ENCODE measurements at regions not wholly inside any gene's neighbourhood (a gene's known extent, or its start where the extent isn't known, plus 50 kb on each side); places are given as distances from the start of the nearest gene placed in this dataset.
A peak's percentile ranks its signal among the peaks of the same experiment; 100 is the strongest.

DNA sequence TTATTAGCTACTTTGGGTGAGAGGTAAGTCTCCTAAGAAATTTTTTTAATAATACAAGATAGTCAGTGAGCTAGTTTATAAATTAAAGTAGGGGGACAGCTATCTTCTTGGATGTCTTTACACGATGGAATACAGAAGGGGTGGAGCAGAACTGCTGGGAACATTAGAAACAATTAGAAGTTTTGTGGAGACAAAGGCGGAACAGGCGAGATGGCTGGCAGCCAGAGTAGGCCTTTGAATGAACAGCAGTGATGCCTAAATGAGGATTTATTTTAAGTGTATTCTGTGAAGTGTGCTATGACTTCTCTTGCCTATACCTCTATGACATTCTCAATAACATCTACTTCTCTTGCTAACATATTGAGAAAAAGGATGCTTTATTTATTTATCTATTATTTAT is 1345.3 kb upstream of the SEL1L start:
- Histone ChIP-seq H3K36me3 (ENCODE audit: control insufficient read depth, insufficient read depth, low read length) (no peaks in the 10 kb centered on the region), H3K9me3 (ENCODE audit: control insufficient read depth, insufficient read depth, low read length) (no peaks in the 10 kb centered on the region), H3K27ac (ENCODE audit: low read length) (no peak overlapping the region), H3K4me1 (ENCODE audit: control insufficient read depth, insufficient read depth, low read length) (no peaks in the 10 kb centered on the region), H3K4me3 (ENCODE audit: low read length) (no peak overlapping the region), H3K27me3 (ENCODE audit: control insufficient read depth, insufficient read depth, low read length) (no peaks in the 10 kb centered on the region)
- Mint-ChIP-seq H3K4me1 (no peaks in the 10 kb centered on the region), H3K4me3 (no peak overlapping the region), H3K27ac (no peak overlapping the region), H3K27me3 (ENCODE audit: low read depth in 2 of 2) (no peaks in the 10 kb centered on the region), H3K9me3 (peaks cover 12 to 30% of the 10 kb centered on the region in 2 donors), H3K36me3 (peaks cover 5% of the 10 kb centered on the region)
- 62% methylated on average over 3 of the region's 3 CpGs for WGBS (ENCODE audit: insufficient coverage)
- ATAC-seq (no peak), DNase-seq (no peak)
- intact Hi-C loops (cut with micrococcal nuclease), result no loop called here
- TF ChIP-seq, protein P1, sequence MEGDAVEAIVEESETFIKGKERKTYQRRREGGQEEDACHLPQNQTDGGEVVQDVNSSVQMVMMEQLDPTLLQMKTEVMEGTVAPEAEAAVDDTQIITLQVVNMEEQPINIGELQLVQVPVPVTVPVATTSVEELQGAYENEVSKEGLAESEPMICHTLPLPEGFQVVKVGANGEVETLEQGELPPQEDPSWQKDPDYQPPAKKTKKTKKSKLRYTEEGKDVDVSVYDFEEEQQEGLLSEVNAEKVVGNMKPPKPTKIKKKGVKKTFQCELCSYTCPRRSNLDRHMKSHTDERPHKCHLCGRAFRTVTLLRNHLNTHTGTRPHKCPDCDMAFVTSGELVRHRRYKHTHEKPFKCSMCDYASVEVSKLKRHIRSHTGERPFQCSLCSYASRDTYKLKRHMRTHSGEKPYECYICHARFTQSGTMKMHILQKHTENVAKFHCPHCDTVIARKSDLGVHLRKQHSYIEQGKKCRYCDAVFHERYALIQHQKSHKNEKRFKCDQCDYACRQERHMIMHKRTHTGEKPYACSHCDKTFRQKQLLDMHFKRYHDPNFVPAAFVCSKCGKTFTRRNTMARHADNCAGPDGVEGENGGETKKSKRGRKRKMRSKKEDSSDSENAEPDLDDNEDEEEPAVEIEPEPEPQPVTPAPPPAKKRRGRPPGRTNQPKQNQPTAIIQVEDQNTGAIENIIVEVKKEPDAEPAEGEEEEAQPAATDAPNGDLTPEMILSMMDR (IDR thresholded peaks at IDR 0.05), result no peak

GRCh38 chr14:82879949-82880535 is 1346.4 kb upstream of the SEL1L start:
- H3K9me3 ChIP-seq (ENCODE audit: control insufficient read depth, insufficient read depth, low read length), result no peaks in the 10 kb centered on the region
- TF ChIP-seq, protein P1 (IDR thresholded peaks at IDR 0.05), result no peak
- H3K27ac ChIP-seq (ENCODE audit: low read length), result no peak overlapping the region
- H3K36me3 ChIP-seq (ENCODE audit: control insufficient read depth, insufficient read depth, low read length), result no peaks in the 10 kb centered on the region
- H3K4me3 ChIP-seq (ENCODE audit: low read length), result no peak overlapping the region
- H3K9me3 Mint-ChIP-seq, result peaks cover 12 to 25% of the 10 kb centered on the region in 2 donors
- H3K4me1 ChIP-seq (ENCODE audit: control insufficient read depth, insufficient read depth, low read length), result no peaks in the 10 kb centered on the region
- intact Hi-C loops (cut with micrococcal nuclease), result no loop called here
- WGBS (ENCODE audit: insufficient coverage), result 75% methylated on average over 5 of the region's 5 CpGs
- ATAC-seq (no peak), DNase-seq (no peak)
- no peaks in the 10 kb centered on the region for H3K4me1 Mint-ChIP-seq
- no peak overlapping the region for H3K4me3 Mint-ChIP-seq
- no peak overlapping the region for H3K27ac Mint-ChIP-seq
- no peaks in the 10 kb centered on the region for H3K27me3 ChIP-seq (ENCODE audit: control insufficient read depth, insufficient read depth, low read length)
- H3K27me3 Mint-ChIP-seq (ENCODE audit: low read depth in 2 of 2), result no peaks in the 10 kb centered on the region
- H3K36me3 Mint-ChIP-seq, result no peaks in the 10 kb centered on the region

- intact Hi-C loops (cut with micrococcal nuclease), result no loop called here
- H3K27me3 Mint-ChIP-seq (ENCODE audit: low read depth in 2 of 2), result no peaks in the 10 kb centered on the region
- H3K36me3 Mint-ChIP-seq, result no peaks in the 10 kb centered on the region
- no peak for ATAC-seq
- Histone ChIP-seq H3K9me3 (ENCODE audit: control insufficient read depth, insufficient read depth, low read length) (peaks cover 3% of the 10 kb centered on the region), H3K36me3 (ENCODE audit: control insufficient read depth, insufficient read depth, low read length) (no peaks in the 10 kb centered on the region), H3K27me3 (ENCODE audit: control insufficient read depth, insufficient read depth, low read length) (no peaks in the 10 kb centered on the region), H3K27ac (ENCODE audit: low read length) (no peak overlapping the region), H3K4me1 (ENCODE audit: control insufficient read depth, insufficient read depth, low read length) (no peaks in the 10 kb centered on the region), H3K4me3 (ENCODE audit: low read length) (no peak overlapping the region)
- 63% methylated on average over 1 of the region's 1 CpG for WGBS (ENCODE audit: insufficient coverage)
- TF ChIP-seq, protein P1 (IDR thresholded peaks at IDR 0.05), result no peak
- no peak for DNase-seq
- H3K27ac Mint-ChIP-seq, result no peak overlapping the region
- H3K4me3 Mint-ChIP-seq, result no peak overlapping the region
- no peaks in the 10 kb centered on the region for H3K4me1 Mint-ChIP-seq
- peaks cover 15 to 28% of the 10 kb centered on the region in 2 donors for H3K9me3 Mint-ChIP-seq
Observed at GRCh38 chr14:82886670-82887069, 1353.0 kb upstream of the SEL1L start.

DNA sequence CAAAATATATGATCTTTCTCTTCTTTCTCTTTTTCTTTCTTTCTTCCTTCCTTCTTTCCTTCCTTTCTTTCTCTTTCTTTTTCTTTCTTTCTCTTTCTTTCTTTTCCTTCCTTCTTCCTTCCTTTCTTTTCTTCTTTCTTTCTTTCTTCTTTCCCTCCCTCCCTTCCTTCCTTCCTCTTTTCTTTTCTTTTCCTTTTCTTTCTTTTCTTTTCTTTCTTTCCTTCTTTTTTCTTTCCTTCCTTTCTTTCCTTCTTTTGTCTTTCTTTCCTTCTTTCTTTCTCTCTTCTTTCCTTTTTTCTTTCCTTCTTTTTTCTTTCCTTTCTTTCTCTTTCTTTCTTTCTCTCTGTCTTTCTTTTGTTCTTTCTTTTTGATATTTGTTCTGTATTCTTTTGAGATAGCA is 1356.0 kb upstream of the SEL1L start:
- DNase-seq (no peak), ATAC-seq (no peak)
- Histone ChIP-seq H3K27me3 (ENCODE audit: control insufficient read depth, insufficient read depth, low read length) (no peaks in the 10 kb centered on the region), H3K36me3 (ENCODE audit: control insufficient read depth, insufficient read depth, low read length) (no peaks in the 10 kb centered on the region), H3K27ac (ENCODE audit: low read length) (no peak overlapping the region), H3K4me1 (ENCODE audit: control insufficient read depth, insufficient read depth, low read length) (no peaks in the 10 kb centered on the region), H3K9me3 (ENCODE audit: control insufficient read depth, insufficient read depth, low read length) (peaks cover 3% of the 10 kb centered on the region), H3K4me3 (ENCODE audit: low read length) (no peak overlapping the region)
- intact Hi-C loops (cut with micrococcal nuclease), result no loop called here
- Mint-ChIP-seq H3K4me3 (no peak overlapping the region), H3K36me3 (no peaks in the 10 kb centered on the region), H3K9me3 (peaks cover 11 to 27% of the 10 kb centered on the region in 2 donors), H3K27ac (no peak overlapping the region), H3K27me3 (ENCODE audit: low read depth in 2 of 2) (no peaks in the 10 kb centered on the region), H3K4me1 (no peaks in the 10 kb centered on the region)
- TF ChIP-seq, protein P1 (IDR thresholded peaks at IDR 0.05), result peak; percentile 23

All from natural killer cell (primary cell).